Testis (tissue), 2 donors: ENCODE measurements at regions not wholly inside any gene's neighbourhood (a gene's known extent, or its start where the extent isn't known, plus 50 kb on each side); places are given as distances from the start of the nearest gene placed in this dataset.

Source experiments
- DNase-seq: peaks from one replicate; pipeline ENCODE4 v3.0.0-alpha.2; 2019
- H3K27ac ChIP-seq, 2 donors: fragments of 200-600 bp; sonication (generic); one replicate each; pipeline ENCODE4 v1.5.1; 2019
- H3K27me3 ChIP-seq: fragments of 200-600 bp; sonication (generic); one replicate; pipeline ENCODE4 v1.5.1; 2019
- H3K36me3 ChIP-seq: fragments of 200-600 bp; sonication (generic); one replicate; pipeline ENCODE4 v1.5.1; 2017; ENCODE audit warnings: low read depth; ENCODE audit errors: missing control alignments
- H3K4me1 ChIP-seq: fragments of 200-600 bp; sonication (generic); one replicate; pipeline ENCODE4 v1.5.1; 2019
- H3K4me3 ChIP-seq, 2 donors: fragments of 200-600 bp; sonication (generic); one replicate each; pipeline ENCODE4 v1.5.1; 2017 to 2019
- H3K9me3 ChIP-seq: fragments of 200-600 bp; sonication (generic); one replicate; pipeline ENCODE4 v1.5.1; 2017
- CTCF ChIP-seq, 3 experiments: fragments of 450-650 bp in 2 of 3; fragments of 200-600 bp in 1 of 3; sonication (generic) in 1 of 3; IDR thresholded peaks; one replicate each; pipeline ENCODE4 v1.5.1; 2016 to 2019; ENCODE audit warnings: antibody characterized with exemption in 3 of 3, mild to moderate bottlenecking in 2 of 3, moderate library complexity in 1 of 3
- POLR2A ChIP-seq: fragments of 450-650 bp; IDR thresholded peaks from one replicate; pipeline ENCODE4 v1.6.1; 2017; ENCODE audit warnings: antibody characterized with exemption, mild to moderate bottlenecking, moderate library complexity
- WGBS, 2 donors: methylation state at CpG; one replicate each; pipeline ENCODE4 v1.1.5; 2018; 5-methylcytosine and 5-hydroxymethylcytosine counted together
- intact Hi-C: fragments of 100-400 bp; cut with DNase I; formaldehyde crosslinking; loops from one replicate; pipeline ENCODE4 v1.15.1; 2023; ENCODE audit warnings: low total_unique reads

- H3K27ac ChIP-seq, result no peak overlapping the region
- H3K36me3 ChIP-seq, result no peaks in the 10 kb centered on the region
- no peaks in the 10 kb centered on the region for H3K4me1 ChIP-seq
- DNase-seq, result no peak
- no peak overlapping the region for H3K4me3 ChIP-seq
- H3K27me3 ChIP-seq, result no peaks in the 10 kb centered on the region
- H3K9me3 ChIP-seq, result no peaks in the 10 kb centered on the region
- 65 to 78% methylated on average over 1 to 2 of the region's 2 CpGs for WGBS, 2 donors
- TF ChIP-seq POLR2A (no peak), CTCF (IDR thresholded peaks at IDR 0.05) (no peak)
- intact Hi-C loops, result no loop called here
These were observed 771.1 kb upstream of the TSPY4 start for GRCh38 chrY:8566198-8566597.

- TF ChIP-seq POLR2A, result no peak
- DNase-seq, result no peak
- no peaks in the 10 kb centered on the region for H3K4me1 ChIP-seq
- no peak overlapping the region for H3K4me3 ChIP-seq
- no peaks in the 10 kb centered on the region for H3K9me3 ChIP-seq
- intact Hi-C loops, result no loop called here
- H3K27me3 ChIP-seq, result no peaks in the 10 kb centered on the region
- H3K27ac ChIP-seq, result no peak overlapping the region
- H3K36me3 ChIP-seq, result no peaks in the 10 kb centered on the region
These were observed 766.9 kb upstream of the TSPY4 start for GRCh38 chrY:8570384-8570783.

- TF ChIP-seq POLR2A (no peak), CTCF (IDR thresholded peaks at IDR 0.05) (no peak)
- no peak overlapping the region for H3K27ac ChIP-seq
- no peaks in the 10 kb centered on the region for H3K27me3 ChIP-seq
- H3K36me3 ChIP-seq, result no peaks in the 10 kb centered on the region
- WGBS, 2 donors, result 63 to 82% methylated on average over 1 to 2 of the region's 2 CpGs
- no peaks in the 10 kb centered on the region for H3K4me1 ChIP-seq
- H3K9me3 ChIP-seq, result no peaks in the 10 kb centered on the region
- no peak overlapping the region for H3K4me3 ChIP-seq
- no peak for DNase-seq
- intact Hi-C loops, result no loop called here
These were observed 764.3 kb upstream of the TSPY4 start for GRCh38 chrY:8572916-8573315.

- WGBS, 2 donors, result 39 to 72% methylated on average over 1 of the region's 1 CpG
- Histone ChIP-seq H3K4me1 (no peaks in the 10 kb centered on the region), H3K4me3 (no peak overlapping the region), H3K36me3 (no peaks in the 10 kb centered on the region), H3K27me3 (no peaks in the 10 kb centered on the region), H3K27ac (no peak overlapping the region), H3K9me3 (no peaks in the 10 kb centered on the region)
- DNase-seq, result no peak
- intact Hi-C loops, result no loop called here
- TF ChIP-seq CTCF (IDR thresholded peaks at IDR 0.05) (no peak), POLR2A (no peak)
These were observed 754.9 kb upstream of the TSPY4 start for GRCh38 chrY:8582277-8582850.

- Histone ChIP-seq H3K9me3 (no peaks in the 10 kb centered on the region), H3K36me3 (no peaks in the 10 kb centered on the region), H3K4me1 (no peaks in the 10 kb centered on the region), H3K27ac (no peak overlapping the region), H3K27me3 (no peaks in the 10 kb centered on the region), H3K4me3 (no peak overlapping the region)
- intact Hi-C loops, result no loop called here
- 65% methylated on average over 4 of the region's 4 CpGs; no CpG with 5 or more reads in 1 of the 2 donors for WGBS, 2 donors
- no peak for TF ChIP-seq CTCF (IDR thresholded peaks at IDR 0.05)
- no peak for TF ChIP-seq POLR2A
- no peak for DNase-seq
These were observed 754.1 kb upstream of the TSPY4 start for GRCh38 chrY:8583191-8583590.
